HepG2 (cell line): ENCODE measurements at regions not wholly inside any gene's neighbourhood (a gene's known extent, or its start where the extent isn't known, plus 50 kb on each side); places are given as distances from the start of the nearest gene placed in this dataset.

ENCODE experiments used
- ATAC-seq: fragments of 200-7000 bp; cut with Tn5 transposase; 3 replicates; pipeline ENCODE4 v1.9.1; 2020; ENCODE audit warnings: mild to moderate bottlenecking, moderate library complexity
- BruUV-seq: library from RNA; stranded (reverse); fragments of 400-500 nt; replicated peaks from 2 replicates; lab custom pipeline; 2021; lab: Mats Ljungman, UMichigan
- CTCF ChIA-PET: fragments of 300-600 bp; formaldehyde crosslinking; extraction: SDS; loops from one replicate; lab custom pipeline; 2021; ENCODE audit warnings: low total read pairs, inconsistent platforms, low intra/inter-chr PET ratio; lab: Yijun Ruan, JAX
- POLR2A ChIA-PET: fragments of 350-600 bp; sonication (Branson Sonifier 250); formaldehyde crosslinking; loops from one replicate; lab custom pipeline; 2020; ENCODE audit warnings: antibody characterized with exemption, inconsistent platforms; lab: Yijun Ruan, JAX
- DNase-seq: peaks from one replicate; pipeline ENCODE4 v3.0.0-alpha.2; 2015; ENCODE audit warnings: low spot score
- FAIRE-seq: peaks from 3 replicates; lab custom pipeline; 2011; peaks lifted over from hg19 to GRCh38; lab: Jason Lieb, UNC
- H2AFZ ChIP-seq: one replicate; pipeline ENCODE4 v1.6.1; 2011; ENCODE audit warnings: low read length, inconsistent platforms
- H3K27ac ChIP-seq: fragments of 300-600 bp; 3 replicates; pipeline ENCODE4 v1.8.0; 2011; ENCODE audit warnings: mixed run types, mild to moderate bottlenecking, mixed read lengths, low read length, inconsistent platforms; ENCODE audit not compliant: insufficient read depth; ENCODE audit errors: extremely low read length
- H3K27me3 ChIP-seq, 2 experiments: fragments of 200-600 bp in 1 of 2; 2 replicates in 1 of 2; 3 replicates in 1 of 2; pipeline versions ENCODE4 v1.6.0 to v1.8.0; 2011; ENCODE audit warnings: low read length in 2 of 2, mild to moderate bottlenecking in 2 of 2, moderate library complexity in 2 of 2, inconsistent platforms in 1 of 2; ENCODE audit not compliant: insufficient read depth in 2 of 2, control insufficient read depth in 1 of 2
- H3K36me3 ChIP-seq, 2 experiments: fragments of 200-600 bp in 1 of 2; replicated peaks in 1 of 2; 2 replicates in 1 of 2; 3 replicates in 1 of 2; pipeline versions ENCODE4 v1.5.1 to v1.8.0; 2011; ENCODE audit warnings: low read length in 2 of 2, inconsistent platforms in 1 of 2; ENCODE audit not compliant: insufficient read depth in 2 of 2, control insufficient read depth in 1 of 2
- H3K4me1 ChIP-seq: 2 replicates; pipeline ENCODE4 v1.5.1; 2012; ENCODE audit warnings: low read length, inconsistent platforms; ENCODE audit not compliant: insufficient read depth
- H3K4me2 ChIP-seq: 2 replicates; pipeline ENCODE4 v1.6.0; 2011; ENCODE audit warnings: low read depth, low read length, inconsistent platforms
- H3K4me3 ChIP-seq, 3 experiments: fragments of 200-600 bp in 1 of 3; sonication (generic), shearing (Covaris generic) in 1 of 3; replicated peaks in 1 of 3; 2 replicates each; pipeline ENCODE4 v1.5.1; 2011 to 2016; ENCODE audit warnings: low read length in 3 of 3, inconsistent platforms in 2 of 3, low read depth in 2 of 3, mild to moderate bottlenecking in 2 of 3, control low read depth in 1 of 3, mixed read lengths in 1 of 3; ENCODE audit not compliant: insufficient read depth in 1 of 3
- H3K79me2 ChIP-seq: one replicate; pipeline ENCODE4 v1.6.1; 2011; ENCODE audit warnings: low read length, inconsistent platforms; ENCODE audit not compliant: insufficient read depth
- H3K9ac ChIP-seq: 2 replicates; pipeline ENCODE4 v1.6.0; 2011; ENCODE audit warnings: mild to moderate bottlenecking, low read depth, low read length, inconsistent platforms; ENCODE audit not compliant: insufficient read depth
- H3K9me3 ChIP-seq: 2 replicates; pipeline ENCODE4 v1.5.1; 2012; ENCODE audit warnings: mild to moderate bottlenecking, low read length
- H4K20me1 ChIP-seq: 2 replicates; pipeline ENCODE4 v1.6.0; 2011; ENCODE audit warnings: inconsistent platforms, mild to moderate bottlenecking, low read length, moderate library complexity; ENCODE audit not compliant: insufficient read depth
- FOXO1 ChIP-seq: sonication (generic); formaldehyde crosslinking; IDR thresholded peaks from 2 replicates; pipeline ENCODE4 v1.4.0; 2020; ENCODE audit warnings: missing genetic modification reagents
- SOX5 ChIP-seq: IDR thresholded peaks from 2 replicates; pipeline ENCODE4 v1.6.1; 2016; ENCODE audit warnings: borderline replicate concordance
- WGBS: methylation state at CpG from one replicate; pipeline ENCODE4 v1.1.6; 2017; ENCODE audit warnings: low lambda C conversion rate; 5-methylcytosine and 5-hydroxymethylcytosine counted together
- in situ Hi-C: cut with HindIII; loops from 2 replicates; pipeline ENCODE4 v1.10.0; 2017; ENCODE audit warnings: low pct_unique_long_range_greater_than_20kb; ENCODE audit not compliant: extremely low pct_ligation_motif_present
- intact Hi-C: fragments of 100-400 bp; cut with micrococcal nuclease; formaldehyde crosslinking; loops from one replicate; pipeline ENCODE4 v1.10.0; 2022; ENCODE audit not compliant: unreplicated experiment
- TF ChIP-seq, protein P1 (sequence below), 2 experiments: fragments of 450-650 bp in 1 of 2; sonication (generic) in 1 of 2; formaldehyde crosslinking in 1 of 2; IDR thresholded peaks; 2 replicates each; pipeline versions ENCODE4 v1.6.1 to v1.8.0; 2016 to 2022; ENCODE audit warnings: antibody characterized with exemption in 1 of 2, mild to moderate bottlenecking in 1 of 2, missing genetic modification reagents in 1 of 2
- TF ChIP-seq, protein P2 (sequence below): IDR thresholded peaks from 2 replicates; pipeline ENCODE4 v1.4.0; 2020; ENCODE audit warnings: mild to moderate bottlenecking, missing genetic modification reagents
- TF ChIP-seq, protein P3 (sequence below), 2 experiments: IDR thresholded peaks; 2 replicates each; pipeline ENCODE4 v1.6.1; 2011 to 2012; ENCODE audit warnings: low read length in 2 of 2, borderline replicate concordance in 1 of 2, low read depth in 1 of 2, mild to moderate bottlenecking in 1 of 2, moderate library complexity in 1 of 2

DNA sequence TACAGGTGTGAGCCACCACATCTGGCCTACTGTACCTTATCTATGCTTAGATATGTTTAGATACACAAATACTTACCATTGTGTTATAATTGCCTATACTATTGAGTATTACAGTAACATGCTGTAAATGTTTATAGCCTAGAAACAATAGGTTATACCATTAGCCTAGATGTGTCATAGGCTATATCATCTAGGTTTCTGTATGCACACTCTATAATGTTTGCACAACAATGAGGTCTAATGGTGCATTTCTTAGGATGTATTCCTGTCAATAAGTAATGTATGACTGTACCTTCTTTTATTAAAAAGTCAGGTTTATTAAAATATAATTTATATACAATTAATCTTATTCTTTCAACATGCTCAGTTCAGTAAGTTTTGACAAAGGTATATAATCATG lies 683.1 kb downstream of the LRRC70 start (continued):
- TF ChIP-seq, protein P1, sequence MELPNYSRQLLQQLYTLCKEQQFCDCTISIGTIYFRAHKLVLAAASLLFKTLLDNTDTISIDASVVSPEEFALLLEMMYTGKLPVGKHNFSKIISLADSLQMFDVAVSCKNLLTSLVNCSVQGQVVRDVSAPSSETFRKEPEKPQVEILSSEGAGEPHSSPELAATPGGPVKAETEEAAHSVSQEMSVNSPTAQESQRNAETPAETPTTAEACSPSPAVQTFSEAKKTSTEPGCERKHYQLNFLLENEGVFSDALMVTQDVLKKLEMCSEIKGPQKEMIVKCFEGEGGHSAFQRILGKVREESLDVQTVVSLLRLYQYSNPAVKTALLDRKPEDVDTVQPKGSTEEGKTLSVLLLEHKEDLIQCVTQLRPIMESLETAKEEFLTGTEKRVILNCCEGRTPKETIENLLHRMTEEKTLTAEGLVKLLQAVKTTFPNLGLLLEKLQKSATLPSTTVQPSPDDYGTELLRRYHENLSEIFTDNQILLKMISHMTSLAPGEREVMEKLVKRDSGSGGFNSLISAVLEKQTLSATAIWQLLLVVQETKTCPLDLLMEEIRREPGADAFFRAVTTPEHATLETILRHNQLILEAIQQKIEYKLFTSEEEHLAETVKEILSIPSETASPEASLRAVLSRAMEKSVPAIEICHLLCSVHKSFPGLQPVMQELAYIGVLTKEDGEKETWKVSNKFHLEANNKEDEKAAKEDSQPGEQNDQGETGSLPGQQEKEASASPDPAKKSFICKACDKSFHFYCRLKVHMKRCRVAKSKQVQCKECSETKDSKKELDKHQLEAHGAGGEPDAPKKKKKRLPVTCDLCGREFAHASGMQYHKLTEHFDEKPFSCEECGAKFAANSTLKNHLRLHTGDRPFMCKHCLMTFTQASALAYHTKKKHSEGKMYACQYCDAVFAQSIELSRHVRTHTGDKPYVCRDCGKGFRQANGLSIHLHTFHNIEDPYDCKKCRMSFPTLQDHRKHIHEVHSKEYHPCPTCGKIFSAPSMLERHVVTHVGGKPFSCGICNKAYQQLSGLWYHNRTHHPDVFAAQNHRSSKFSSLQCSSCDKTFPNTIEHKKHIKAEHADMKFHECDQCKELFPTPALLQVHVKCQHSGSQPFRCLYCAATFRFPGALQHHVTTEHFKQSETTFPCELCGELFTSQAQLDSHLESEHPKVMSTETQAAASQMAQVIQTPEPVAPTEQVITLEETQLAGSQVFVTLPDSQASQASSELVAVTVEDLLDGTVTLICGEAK (IDR thresholded peaks at IDR 0.05): no peak
- TF ChIP-seq, protein P1 (CRISPR knock-in tag; IDR thresholded peaks at IDR 0.05): no peak

- H3K79me2 ChIP-seq: no peaks in the 10 kb centered on the region
- no peak overlapping the region for H2AFZ ChIP-seq
- intact Hi-C loops (no loop called here), in situ Hi-C loops (no loop called here)
- H3K4me2 ChIP-seq: no peak overlapping the region
- BruUV-seq: no TSS peak
- no peak for FAIRE-seq
- H3K4me3 ChIP-seq: no peak overlapping the region
- 26% methylated on average over 5 of the region's 5 CpGs for WGBS
- no peak overlapping the region for H3K27ac ChIP-seq
- no peak for DNase-seq
- ATAC-seq: no peak
- ChIA-PET POLR2A (no interaction called here), CTCF (no interaction called here)
- no peaks in the 10 kb centered on the region for H3K36me3 ChIP-seq
- H3K27me3 ChIP-seq: no peaks in the 10 kb centered on the region
- no peaks in the 10 kb centered on the region for H3K9me3 ChIP-seq
- no peaks in the 10 kb centered on the region for H4K20me1 ChIP-seq
- peaks cover 5% of the 10 kb centered on the region; the same call in 1 of the 2 replicates for H3K4me1 ChIP-seq
- H3K9ac ChIP-seq: no peak overlapping the region
- no peak for TF ChIP-seq SOX5
- TF ChIP-seq FOXO1 (CRISPR knock-in tag): no peak
- TF ChIP-seq, protein P2, sequence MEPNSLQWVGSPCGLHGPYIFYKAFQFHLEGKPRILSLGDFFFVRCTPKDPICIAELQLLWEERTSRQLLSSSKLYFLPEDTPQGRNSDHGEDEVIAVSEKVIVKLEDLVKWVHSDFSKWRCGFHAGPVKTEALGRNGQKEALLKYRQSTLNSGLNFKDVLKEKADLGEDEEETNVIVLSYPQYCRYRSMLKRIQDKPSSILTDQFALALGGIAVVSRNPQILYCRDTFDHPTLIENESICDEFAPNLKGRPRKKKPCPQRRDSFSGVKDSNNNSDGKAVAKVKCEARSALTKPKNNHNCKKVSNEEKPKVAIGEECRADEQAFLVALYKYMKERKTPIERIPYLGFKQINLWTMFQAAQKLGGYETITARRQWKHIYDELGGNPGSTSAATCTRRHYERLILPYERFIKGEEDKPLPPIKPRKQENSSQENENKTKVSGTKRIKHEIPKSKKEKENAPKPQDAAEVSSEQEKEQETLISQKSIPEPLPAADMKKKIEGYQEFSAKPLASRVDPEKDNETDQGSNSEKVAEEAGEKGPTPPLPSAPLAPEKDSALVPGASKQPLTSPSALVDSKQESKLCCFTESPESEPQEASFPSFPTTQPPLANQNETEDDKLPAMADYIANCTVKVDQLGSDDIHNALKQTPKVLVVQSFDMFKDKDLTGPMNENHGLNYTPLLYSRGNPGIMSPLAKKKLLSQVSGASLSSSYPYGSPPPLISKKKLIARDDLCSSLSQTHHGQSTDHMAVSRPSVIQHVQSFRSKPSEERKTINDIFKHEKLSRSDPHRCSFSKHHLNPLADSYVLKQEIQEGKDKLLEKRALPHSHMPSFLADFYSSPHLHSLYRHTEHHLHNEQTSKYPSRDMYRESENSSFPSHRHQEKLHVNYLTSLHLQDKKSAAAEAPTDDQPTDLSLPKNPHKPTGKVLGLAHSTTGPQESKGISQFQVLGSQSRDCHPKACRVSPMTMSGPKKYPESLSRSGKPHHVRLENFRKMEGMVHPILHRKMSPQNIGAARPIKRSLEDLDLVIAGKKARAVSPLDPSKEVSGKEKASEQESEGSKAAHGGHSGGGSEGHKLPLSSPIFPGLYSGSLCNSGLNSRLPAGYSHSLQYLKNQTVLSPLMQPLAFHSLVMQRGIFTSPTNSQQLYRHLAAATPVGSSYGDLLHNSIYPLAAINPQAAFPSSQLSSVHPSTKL: no peak
- TF ChIP-seq, protein P3, sequence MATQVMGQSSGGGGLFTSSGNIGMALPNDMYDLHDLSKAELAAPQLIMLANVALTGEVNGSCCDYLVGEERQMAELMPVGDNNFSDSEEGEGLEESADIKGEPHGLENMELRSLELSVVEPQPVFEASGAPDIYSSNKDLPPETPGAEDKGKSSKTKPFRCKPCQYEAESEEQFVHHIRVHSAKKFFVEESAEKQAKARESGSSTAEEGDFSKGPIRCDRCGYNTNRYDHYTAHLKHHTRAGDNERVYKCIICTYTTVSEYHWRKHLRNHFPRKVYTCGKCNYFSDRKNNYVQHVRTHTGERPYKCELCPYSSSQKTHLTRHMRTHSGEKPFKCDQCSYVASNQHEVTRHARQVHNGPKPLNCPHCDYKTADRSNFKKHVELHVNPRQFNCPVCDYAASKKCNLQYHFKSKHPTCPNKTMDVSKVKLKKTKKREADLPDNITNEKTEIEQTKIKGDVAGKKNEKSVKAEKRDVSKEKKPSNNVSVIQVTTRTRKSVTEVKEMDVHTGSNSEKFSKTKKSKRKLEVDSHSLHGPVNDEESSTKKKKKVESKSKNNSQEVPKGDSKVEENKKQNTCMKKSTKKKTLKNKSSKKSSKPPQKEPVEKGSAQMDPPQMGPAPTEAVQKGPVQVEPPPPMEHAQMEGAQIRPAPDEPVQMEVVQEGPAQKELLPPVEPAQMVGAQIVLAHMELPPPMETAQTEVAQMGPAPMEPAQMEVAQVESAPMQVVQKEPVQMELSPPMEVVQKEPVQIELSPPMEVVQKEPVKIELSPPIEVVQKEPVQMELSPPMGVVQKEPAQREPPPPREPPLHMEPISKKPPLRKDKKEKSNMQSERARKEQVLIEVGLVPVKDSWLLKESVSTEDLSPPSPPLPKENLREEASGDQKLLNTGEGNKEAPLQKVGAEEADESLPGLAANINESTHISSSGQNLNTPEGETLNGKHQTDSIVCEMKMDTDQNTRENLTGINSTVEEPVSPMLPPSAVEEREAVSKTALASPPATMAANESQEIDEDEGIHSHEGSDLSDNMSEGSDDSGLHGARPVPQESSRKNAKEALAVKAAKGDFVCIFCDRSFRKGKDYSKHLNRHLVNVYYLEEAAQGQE (IDR thresholded peaks at IDR 0.05; ENCODE audit: borderline replicate concordance in 1 of 2, low read depth in 1 of 2, low read length in 2 of 2): no peak
Measured at GRCh38 chr5:63255594-63255993, 677.0 kb downstream of the LRRC70 start.
